ENCODE measurements at regions not wholly inside any gene's neighbourhood (a gene's known extent, or its start where the extent isn't known, plus 50 kb on each side); places are given as distances from the start of the nearest gene placed in this dataset.

DNA sequence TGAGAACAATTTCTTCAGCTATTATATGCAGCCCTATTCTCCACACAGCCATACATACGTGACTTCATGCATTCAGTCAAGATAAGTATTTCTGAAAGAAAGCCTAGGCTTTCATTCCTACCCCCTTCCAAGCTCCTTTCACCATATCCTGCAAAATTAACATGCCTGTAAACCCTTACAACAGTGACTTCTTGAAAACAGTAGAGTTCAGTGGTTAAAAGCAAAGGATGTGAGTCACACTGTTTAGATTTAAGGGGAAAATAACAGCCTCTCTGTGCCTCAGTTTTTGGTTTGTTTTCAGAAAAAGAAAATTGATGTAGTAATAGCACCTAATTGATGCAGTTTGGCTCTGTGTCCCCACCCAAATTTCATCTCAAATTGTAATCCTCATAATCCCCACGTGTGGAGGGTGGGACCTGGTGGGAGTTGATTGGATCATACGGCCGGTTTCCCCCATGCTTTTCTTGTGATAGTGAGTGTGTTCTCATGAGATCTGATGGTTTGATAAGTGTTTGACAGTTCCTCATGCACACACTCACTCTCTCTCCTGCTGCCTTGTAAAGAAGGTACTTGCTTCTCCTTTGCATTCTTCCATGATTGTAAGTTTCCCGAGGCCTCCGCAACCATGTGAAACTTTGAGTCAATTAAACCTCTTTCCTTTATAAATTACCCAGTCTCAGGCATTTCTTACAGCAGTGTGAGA, 264.8 kb downstream of the CETN3 start:
- no peak for DNase-seq (ENCODE audit: low read depth)
- H3K4me3 ChIP-seq (ENCODE audit: low read depth, low read length) = no peak overlapping the region

DNA sequence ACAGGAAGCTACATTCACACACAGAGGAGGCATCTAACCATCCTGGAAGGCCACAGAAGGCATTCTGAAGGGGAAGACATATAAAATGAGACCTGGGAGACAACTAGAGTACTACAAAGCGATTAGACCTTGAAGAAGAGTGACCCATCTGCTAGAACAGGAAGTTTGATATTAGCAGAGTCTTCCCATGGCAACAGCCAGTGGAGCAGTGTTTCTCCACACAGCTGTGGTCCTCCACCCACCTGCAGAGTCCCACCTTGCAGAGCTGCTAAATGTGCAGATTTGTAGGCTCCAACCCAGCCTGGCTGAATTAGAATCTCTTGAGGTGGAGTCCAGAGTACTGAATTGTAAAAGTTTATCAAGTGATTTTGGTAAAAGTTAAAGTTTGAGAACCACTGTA, 267.0 kb downstream of the CETN3 start:
- no peak for DNase-seq (ENCODE audit: low read depth)
- no peak overlapping the region for H3K4me3 ChIP-seq (ENCODE audit: low read depth, low read length)

DNA sequence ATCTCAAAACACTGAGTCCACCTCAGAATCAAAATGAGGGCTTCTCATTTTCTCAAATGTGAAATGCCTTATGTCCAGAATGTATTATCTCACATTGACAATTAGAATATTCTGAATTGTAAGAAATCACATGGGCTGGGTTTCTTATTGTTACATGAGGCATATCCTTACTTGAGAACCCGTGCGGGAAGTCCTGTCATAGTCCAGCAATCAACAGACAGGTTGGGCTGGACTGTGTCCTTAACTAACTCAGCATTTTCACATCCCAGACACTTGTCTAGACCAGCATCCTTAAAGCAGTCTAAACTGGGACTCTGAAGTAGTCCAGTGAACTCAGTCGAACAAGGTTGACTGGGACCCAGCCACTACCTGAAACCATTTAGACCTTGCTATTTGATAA, 267.6 kb downstream of the CETN3 start:
- H3K4me3 ChIP-seq (ENCODE audit: low read depth, low read length) = no peak overlapping the region
- DNase-seq (ENCODE audit: low read depth) = no peak

DNA sequence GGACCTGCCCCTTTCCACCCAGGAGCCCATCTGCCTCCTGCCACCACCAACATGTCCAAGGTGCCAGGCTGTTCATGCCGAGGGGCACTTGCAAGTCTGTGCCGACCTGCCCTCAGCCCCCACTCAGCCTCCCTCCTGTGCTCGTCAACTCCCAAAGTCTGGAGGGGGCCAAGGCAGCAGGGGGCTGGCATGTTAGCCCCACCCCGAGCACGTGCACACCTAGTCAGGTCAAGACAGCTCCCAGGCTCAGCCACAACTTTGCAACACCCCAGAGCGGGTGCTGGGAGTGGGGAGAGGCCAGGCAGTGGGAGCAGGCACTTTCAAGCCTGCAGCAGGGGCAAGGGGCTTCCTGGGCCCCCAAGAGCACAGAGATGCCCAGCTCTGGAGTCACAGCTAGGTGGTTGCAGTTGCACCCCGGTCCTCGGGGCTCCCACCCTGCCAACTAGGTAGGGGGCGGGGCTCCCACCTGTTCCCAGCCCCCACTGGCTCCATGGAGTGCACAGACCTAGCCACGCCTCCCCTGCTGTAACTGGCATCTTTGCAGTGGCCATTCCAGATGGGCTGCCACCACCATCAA, 272.5 kb downstream of the CETN3 start:
- no peak for DNase-seq (ENCODE audit: low read depth)
- H3K4me3 ChIP-seq (ENCODE audit: low read depth, low read length) = no peak overlapping the region

DNA sequence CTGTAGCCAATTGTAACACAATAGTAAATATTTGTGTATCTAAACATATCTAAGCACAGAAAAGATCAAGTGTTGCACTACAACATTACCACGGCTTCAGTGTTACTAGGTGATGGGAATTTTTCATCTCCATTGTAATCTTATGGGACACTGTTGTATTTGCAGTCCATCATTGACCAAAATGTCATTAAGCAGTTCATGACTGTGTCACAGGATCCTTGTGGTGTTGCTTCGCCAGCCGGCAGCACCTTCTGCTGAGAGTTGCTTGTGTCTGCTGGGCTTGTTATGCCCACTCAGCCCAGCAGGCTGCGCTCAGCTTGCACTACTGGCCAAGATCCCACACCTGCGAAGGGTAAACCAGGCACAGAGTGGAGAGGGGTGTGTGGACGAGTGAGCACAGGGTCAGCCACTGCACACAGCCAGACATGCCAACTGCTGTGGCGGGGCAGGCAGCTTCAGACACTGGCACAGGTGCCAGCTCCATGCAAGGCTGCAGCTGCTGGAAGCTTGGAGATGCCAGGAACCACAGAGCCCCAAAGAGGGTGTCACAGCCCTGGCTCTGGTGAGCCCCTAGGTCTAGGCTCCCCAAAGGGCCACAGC, 273.7 kb downstream of the CETN3 start:
- no peak for DNase-seq (ENCODE audit: low read depth)
- H3K4me3 ChIP-seq (ENCODE audit: low read depth, low read length) = no peak overlapping the region

DNA sequence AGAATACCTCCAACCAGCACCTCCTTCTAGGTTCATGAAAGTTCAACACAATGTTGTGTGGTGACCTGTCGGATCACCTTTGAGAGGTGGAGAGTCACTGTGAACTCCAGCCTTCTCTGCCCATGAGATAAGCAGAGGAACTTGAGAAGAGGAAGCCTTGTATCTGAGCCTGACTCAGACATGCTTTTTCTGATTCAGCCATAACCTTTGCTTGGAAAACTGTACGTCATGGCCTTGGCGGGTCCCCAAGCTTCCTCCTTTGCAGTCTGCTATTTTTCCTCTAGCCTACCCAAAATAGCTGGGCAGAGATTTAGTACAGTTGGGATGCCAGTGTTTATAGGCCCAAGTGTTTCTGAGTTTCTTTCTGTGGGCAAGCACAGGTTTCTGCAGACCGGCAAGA, 274.7 kb downstream of the CETN3 start:
- H3K4me3 ChIP-seq (ENCODE audit: low read depth, low read length) = no peak overlapping the region
- DNase-seq (ENCODE audit: low read depth) = no peak

DNA sequence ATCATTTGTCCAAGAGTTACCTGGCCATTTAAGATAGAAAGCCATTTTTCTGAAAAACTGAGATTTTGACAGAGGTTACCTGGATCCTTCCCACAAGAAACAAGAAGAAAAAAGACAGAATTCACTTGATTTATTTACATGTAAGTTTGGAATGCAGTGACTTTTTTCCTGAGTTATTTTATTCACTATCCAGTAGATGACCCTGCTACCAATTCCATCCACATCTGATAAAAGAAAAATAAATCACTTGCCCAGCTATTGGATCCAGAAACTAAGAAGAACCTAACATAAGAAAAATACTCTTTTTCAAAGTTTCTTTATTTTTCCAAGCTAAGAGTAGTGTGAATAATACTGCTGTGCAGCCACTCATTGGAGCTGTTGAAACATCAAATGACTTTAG, 275.2 kb downstream of the CETN3 start:
- H3K4me3 ChIP-seq (ENCODE audit: low read depth, low read length) = no peak overlapping the region

DNA sequence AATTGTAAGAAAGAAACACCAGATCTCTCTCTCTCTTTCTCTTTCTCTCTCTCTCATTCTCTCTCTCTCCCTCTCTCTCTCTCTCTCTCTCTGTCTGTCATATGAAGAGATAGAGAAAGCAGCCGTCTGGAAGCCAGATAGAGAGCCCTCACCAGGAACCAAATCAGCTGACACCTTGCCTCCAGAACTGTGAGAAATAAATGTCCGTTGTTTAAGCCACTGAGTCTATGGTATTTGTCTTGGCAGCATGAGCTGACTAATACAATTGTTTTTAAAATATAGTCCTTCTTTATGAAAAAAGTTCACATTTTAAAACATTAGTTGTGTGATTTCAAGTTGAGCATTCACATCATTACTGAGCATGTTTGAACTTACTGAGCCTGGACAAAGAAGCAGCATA, 275.6 kb downstream of the CETN3 start:
- H3K4me3 ChIP-seq (ENCODE audit: low read depth, low read length) = no peak overlapping the region
- DNase-seq (ENCODE audit: low read depth) = no peak

More for the DNA sequence above, 275.2 kb downstream of the CETN3 start:
- DNase-seq (ENCODE audit: low read depth) = no peak

DNA sequence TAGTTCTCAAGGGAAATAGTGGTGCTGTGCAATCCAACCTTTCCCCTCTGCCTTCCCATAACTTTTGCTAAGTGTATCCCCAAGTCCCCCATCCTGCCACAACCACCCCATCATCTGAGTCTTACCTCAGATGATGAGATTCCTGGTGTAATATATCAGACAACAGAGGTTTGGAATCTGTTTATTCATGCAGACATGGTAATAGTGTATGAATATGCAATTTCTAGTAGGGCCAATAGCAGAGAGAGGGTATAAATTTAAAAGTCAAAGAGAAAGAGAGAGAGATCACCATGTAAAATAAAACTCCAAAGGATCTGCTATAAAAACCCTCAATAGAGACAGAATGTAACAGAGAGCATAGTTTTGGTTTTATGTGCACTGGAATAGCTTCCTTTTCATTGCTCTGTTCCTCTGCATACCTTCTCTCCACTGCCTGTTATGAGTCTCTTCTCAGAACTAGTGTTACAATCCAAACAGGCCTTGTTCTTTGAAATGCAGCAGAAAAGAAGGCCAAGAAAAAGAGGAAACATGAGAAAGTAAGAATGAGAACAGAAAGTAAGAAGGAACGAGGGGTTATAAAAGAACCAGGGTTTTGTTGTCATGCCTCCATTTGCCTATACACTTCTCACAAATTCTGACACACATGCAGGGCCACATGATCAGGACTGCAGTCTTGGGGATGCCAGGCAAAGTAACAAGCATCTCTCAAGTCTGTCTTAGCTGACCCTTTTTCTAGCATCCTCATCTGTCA, 278.0 kb downstream of the CETN3 start:
- no peak overlapping the region for H3K4me3 ChIP-seq (ENCODE audit: low read depth, low read length)
- DNase-seq (ENCODE audit: low read depth) = no peak

DNA sequence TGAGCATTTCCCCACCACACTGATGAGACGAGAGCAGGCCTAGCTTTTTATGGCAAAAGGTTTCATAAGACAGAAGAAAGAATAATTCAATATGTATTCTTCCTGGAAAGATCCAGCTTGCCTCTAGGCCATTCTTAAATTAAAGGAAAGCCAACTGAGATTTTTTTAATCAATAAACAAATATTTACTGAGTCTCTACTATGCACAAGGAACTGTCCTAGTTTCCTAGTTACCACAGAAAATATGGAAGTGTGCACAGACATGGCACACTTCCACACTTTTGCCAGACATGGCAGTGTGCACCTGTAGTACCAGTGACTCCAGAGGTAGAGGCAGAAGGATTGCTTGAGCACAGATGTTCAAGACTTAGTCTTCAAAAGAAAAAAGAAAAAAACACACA, 281.0 kb downstream of the CETN3 start:
- no peak for DNase-seq (ENCODE audit: low read depth)
- H3K4me3 ChIP-seq (ENCODE audit: low read depth, low read length) = no peak overlapping the region

DNA sequence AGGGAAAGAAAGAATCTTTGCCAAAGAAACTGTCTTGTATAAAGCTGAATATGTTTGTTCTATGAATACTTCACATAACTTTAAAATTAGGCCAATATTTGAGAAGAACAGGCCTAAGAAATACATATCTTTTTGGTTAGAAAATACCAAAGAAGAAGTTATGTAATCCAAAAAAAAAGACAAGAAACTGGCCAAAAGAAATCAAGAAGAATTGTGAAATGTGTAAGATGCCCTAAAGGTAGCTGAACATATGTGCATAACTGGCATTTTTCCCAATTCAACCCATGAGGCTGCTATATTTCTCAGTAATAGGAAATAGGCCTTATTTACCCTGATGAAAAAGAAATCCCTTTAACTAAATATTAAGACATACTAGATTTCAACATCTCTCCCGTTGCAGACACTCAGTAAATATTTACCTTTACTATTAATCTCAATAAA, 290.0 kb downstream of the CETN3 start:
- no peak for DNase-seq (ENCODE audit: low read depth)

DNA sequence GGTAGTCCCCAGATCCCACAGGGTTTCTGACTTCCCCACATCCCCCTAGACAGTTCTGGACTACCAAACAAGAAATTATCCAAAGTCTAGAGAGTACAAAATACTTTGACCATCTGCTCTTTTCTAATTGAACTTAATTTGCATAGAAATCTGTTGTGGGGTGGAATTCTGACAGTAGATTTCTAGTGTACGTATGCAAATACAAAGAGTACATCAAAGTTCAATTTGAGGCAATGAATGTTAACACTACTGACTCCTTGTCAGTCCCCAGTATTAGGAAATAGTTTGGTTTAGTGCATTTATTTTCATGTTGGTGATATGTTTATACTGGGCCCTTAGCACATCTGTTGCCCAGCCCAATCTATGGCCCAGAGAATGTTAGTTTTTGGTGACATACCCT, 292.6 kb downstream of the CETN3 start:
- H3K4me3 ChIP-seq (ENCODE audit: low read depth, low read length) = no peak overlapping the region
- DNase-seq (ENCODE audit: low read depth) = no peak

More for the DNA sequence above, 290.0 kb downstream of the CETN3 start:
- no peak overlapping the region for H3K4me3 ChIP-seq (ENCODE audit: low read depth, low read length)

DNA sequence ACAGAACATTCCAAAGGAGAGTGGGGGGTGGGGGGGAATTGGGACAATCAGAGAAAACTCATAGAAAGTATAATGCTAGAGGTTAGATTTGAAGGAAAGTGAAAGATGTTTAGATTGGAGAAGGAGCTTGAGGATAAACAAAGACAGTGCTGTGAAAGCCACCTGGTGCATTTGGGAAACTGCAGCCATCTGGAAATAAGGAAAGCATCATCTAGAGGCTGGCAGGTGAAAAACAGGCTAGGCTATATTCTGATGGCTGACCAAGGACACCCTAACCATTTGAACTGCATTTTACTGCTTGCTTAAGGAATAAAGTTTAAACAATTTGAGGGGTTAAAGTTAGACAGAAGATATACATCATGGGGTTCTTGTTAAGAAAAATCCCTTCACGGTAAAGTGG, 296.4 kb downstream of the CETN3 start:
- H3K4me3 ChIP-seq (ENCODE audit: low read depth, low read length) = no peak overlapping the region
- no peak for DNase-seq (ENCODE audit: low read depth)

DNA sequence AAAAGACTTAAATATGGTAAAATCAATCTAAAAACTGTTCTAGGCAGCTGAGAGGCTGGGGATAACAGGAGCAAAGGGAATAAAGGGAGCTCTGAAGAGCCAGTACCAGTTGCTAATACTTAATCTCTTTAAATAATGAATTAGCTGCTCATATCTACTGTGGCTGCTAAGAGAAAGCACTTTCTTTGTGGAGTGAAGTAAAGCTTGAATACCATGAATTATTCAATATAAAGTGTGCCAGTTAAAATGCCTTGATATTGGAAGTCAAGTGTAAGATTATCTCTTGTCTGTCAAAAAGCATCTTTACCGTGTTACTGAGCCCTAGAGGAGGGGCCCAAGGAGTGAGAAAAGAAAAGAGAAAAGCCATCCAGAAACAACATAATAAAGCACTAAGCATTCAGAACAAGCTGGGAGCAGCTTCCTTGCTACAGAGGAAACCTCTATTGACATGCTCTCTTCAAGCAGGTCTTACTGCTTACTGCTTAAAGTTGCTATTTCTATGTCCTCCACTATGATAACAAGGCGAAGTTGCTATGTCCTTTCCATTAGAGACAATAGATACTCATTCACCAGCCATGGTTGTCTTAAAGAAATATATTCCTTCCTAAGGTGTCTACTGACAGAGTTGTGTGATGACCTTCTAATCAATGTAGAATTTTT, 297.4 kb downstream of the CETN3 start:
- DNase-seq (ENCODE audit: low read depth) = no peak
- no peak overlapping the region for H3K4me3 ChIP-seq (ENCODE audit: low read depth, low read length)

DNA sequence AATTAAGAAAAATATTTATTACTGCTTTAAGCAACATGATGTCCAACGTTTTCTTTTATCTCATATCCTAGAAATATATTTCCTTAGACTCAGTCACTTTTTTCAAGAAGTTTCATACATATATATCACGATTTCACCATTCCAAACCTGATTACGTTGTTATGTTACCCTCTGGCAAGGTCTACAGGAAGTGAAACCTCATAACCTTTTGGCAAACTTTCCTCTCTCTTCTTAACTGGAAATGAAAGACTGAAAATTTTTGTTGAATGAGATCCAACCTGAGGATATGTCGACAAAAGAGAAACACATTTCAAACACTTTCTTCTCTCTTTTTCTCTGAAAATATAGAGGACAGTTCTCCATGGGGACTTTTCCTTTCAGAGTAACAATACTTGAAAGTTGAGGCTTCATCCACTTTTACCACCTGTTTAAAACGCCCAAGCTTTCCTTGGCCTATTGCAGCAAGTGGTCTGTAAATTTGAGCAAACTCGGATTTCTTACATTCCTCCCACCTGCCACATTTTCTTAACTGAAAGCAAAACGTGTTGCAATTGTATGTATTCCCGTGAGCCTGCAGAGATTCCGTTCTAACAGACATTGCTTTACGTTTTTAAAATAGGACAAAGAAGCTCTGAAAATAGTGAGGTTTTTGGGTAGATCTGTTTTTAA, 298.1 kb downstream of the CETN3 start:
- peak; percentile 25 for DNase-seq (ENCODE audit: low read depth)
- no peak overlapping the region for H3K4me3 ChIP-seq (ENCODE audit: low read depth, low read length)

DNA sequence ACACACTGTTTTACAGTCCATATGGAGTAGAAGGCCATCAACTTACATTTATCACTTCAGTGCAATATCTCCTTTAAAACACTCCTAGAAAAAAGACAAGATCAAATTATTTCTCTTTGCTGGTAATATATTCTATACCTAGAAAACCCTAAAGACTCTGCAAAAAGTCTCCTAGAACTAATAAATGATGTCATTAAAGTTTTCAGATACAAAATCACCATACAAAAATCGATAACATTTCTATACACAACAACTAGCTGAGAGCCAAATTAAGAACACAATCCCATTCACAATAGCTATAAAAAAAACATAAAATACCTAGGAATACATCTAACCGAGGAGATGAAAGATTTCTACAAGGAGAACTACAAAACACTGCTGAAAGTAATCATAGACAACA, 300.3 kb downstream of the CETN3 start:
- no peak overlapping the region for H3K4me3 ChIP-seq (ENCODE audit: low read depth, low read length)
- DNase-seq (ENCODE audit: low read depth) = no peak

DNA sequence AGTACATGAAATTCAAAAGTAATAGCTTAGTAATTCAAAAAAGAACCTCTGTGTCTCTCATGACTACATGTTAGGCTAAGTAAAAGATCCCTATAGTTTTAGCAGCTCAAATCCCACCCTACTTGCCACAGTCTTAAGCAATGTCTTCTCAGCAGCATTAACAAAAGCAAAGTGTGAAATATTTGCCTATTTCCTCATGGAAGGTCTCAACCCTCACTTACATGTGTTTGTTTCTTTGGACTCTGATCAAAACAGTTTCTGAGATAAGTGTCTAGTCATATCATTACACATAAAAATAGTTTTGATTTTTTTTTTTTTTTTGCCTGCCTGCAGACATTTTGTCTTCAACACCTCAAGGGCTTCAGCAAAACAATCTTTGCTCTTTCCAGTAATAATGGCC, 310.5 kb downstream of the CETN3 start:
- no peak overlapping the region for H3K4me3 ChIP-seq (ENCODE audit: low read depth, low read length)
- DNase-seq (ENCODE audit: low read depth) = no peak

DNA sequence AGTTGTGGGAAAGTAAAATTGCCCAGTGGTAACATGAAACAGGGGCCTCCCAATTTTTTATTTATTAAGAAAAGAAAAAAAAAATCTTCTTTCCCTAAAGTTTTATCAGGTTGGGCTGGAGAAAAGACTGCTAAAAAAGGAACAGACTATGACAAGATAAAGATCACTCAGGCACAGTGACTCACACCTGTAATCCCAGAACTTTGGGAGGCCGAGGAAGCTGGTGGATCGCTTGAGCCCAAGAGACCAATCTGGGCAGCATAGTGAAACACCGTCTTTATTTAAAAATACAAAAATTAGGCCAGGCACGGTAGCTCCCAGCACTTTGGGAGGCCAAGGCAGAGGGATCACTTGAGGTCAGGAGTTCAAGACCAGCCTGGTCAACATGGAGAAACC, 312.5 kb downstream of the CETN3 start:
- no peak overlapping the region for H3K4me3 ChIP-seq (ENCODE audit: low read depth, low read length)
- DNase-seq (ENCODE audit: low read depth) = no peak

DNA sequence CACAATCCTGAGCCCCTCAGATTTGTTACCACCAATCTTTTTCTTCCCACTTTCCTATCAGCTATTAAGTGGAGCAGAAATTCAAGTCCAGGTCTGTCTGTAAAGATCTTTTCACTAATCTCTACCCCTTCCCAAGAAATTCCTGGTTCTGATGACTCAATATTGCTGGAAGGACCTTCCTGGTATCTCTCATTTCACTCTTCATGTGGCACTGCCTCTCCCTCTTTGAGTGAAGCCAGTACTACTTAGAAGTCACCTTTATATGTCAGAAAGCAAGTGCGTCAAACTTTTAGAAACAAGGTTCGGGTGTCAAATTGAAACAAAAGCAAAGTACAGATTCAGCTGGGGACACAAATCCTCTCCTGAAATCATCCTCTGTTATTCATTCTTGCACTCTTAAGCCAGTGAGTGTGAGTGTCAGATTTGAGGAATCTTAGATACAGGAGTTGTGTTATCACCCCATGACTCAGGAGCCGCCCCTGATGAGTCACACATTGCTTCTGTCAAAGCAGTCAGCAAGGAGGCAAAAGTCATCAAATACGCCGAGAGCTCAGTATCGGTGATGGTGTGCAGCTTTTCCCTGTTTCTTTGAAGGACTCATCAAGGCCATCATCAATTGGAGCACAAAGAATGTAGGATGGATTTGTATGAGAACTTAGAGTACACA, 313.0 kb downstream of the CETN3 start:
- DNase-seq (ENCODE audit: low read depth) = no peak
- H3K4me3 ChIP-seq (ENCODE audit: low read depth, low read length) = no peak overlapping the region
